ENCODE measurements at regions not wholly inside any gene's neighbourhood (a gene's known extent, or its start where the extent isn't known, plus 50 kb on each side); places are given as distances from the start of the nearest gene placed in this dataset.

DNA sequence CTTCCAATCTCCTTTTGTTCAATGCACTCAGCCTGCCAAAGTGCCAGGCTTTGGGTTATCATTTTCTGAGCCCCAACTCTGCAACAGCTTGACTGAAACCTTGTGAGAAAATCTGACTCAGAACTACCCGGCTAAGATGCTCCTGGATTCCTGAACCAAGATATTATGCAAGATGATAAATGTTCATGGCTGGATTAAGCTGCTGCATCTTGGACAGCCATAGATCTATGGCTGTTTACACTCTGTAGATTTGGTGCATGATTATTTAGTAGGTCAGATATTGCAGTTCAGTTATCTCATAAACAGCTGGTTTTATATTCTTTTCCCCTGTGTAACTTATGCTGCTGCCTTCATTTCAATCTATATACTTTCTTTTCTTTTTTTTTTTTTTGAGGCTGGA, 243.5 kb downstream of the GATA3 start:
- in situ Hi-C loops (cut with MboI; ENCODE audit: low sequenced_read_pairs, unreplicated experiment): no loop called here
- no peak for DNase-seq (ENCODE audit: low spot score)
- TF ChIP-seq, protein P1, sequence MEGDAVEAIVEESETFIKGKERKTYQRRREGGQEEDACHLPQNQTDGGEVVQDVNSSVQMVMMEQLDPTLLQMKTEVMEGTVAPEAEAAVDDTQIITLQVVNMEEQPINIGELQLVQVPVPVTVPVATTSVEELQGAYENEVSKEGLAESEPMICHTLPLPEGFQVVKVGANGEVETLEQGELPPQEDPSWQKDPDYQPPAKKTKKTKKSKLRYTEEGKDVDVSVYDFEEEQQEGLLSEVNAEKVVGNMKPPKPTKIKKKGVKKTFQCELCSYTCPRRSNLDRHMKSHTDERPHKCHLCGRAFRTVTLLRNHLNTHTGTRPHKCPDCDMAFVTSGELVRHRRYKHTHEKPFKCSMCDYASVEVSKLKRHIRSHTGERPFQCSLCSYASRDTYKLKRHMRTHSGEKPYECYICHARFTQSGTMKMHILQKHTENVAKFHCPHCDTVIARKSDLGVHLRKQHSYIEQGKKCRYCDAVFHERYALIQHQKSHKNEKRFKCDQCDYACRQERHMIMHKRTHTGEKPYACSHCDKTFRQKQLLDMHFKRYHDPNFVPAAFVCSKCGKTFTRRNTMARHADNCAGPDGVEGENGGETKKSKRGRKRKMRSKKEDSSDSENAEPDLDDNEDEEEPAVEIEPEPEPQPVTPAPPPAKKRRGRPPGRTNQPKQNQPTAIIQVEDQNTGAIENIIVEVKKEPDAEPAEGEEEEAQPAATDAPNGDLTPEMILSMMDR (IDR thresholded peaks at IDR 0.05; ENCODE audit: borderline replicate concordance, control extremely low read depth, extremely low read depth, insufficient read depth, missing control alignments): no peak

GRCh38 chr10:8298896-8299570, 244.5 kb downstream of the GATA3 start:
- DNase-seq (ENCODE audit: low spot score): no peak
- TF ChIP-seq, protein P1 (IDR thresholded peaks at IDR 0.05; ENCODE audit: borderline replicate concordance, control extremely low read depth, extremely low read depth, insufficient read depth, missing control alignments): no peak
- in situ Hi-C loops (cut with MboI; ENCODE audit: low sequenced_read_pairs, unreplicated experiment): no loop called here

GRCh38 chr10:8300925-8301324, 246.4 kb downstream of the GATA3 start:
- in situ Hi-C loops (cut with MboI; ENCODE audit: low sequenced_read_pairs, unreplicated experiment): no loop called here
- no peak for DNase-seq (ENCODE audit: low spot score)
- TF ChIP-seq, protein P1 (IDR thresholded peaks at IDR 0.05; ENCODE audit: borderline replicate concordance, control extremely low read depth, extremely low read depth, insufficient read depth, missing control alignments): no peak

GRCh38 chr10:8301333-8301732, 246.8 kb downstream of the GATA3 start:
- in situ Hi-C loops (cut with MboI; ENCODE audit: low sequenced_read_pairs, unreplicated experiment): no loop called here
- no peak for DNase-seq (ENCODE audit: low spot score)
- TF ChIP-seq, protein P1 (IDR thresholded peaks at IDR 0.05; ENCODE audit: borderline replicate concordance, control extremely low read depth, extremely low read depth, insufficient read depth, missing control alignments): no peak

DNA sequence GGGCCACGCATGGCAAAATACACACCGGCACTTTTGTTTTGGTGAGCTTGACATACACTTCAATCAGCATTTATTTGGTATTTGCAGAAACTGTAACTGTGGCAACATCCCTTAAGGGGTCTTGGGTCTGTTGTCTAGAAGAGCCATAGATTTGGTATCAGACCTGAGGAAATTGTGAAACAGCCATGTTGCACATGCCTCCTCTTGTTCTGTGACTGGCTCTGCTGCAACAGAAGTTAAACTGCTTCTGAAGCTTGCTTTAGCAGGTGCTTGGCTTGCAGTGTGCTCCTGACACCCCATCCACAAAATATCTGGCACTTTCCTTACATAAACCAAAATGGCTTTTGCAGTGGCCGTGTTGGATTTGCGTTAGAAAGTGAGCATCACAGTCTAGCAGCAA, 247.3 kb downstream of the GATA3 start:
- TF ChIP-seq, protein P1 (IDR thresholded peaks at IDR 0.05; ENCODE audit: borderline replicate concordance, control extremely low read depth, extremely low read depth, insufficient read depth, missing control alignments): no peak
- in situ Hi-C loops (cut with MboI; ENCODE audit: low sequenced_read_pairs, unreplicated experiment): no loop called here
- DNase-seq (ENCODE audit: low spot score): no peak

- in situ Hi-C loops (cut with MboI; ENCODE audit: low sequenced_read_pairs, unreplicated experiment): no loop called here
Observed at GRCh38 chr10:8302565-8302964, 248.1 kb downstream of the GATA3 start.

More at GRCh38 chr10:8302565-8302964, 248.1 kb downstream of the GATA3 start:
- TF ChIP-seq, protein P1 (IDR thresholded peaks at IDR 0.05; ENCODE audit: borderline replicate concordance, control extremely low read depth, extremely low read depth, insufficient read depth, missing control alignments): no peak
- DNase-seq (ENCODE audit: low spot score): no peak
